Heart right ventricle (tissue), 16 donors: ENCODE measurements at regions not wholly inside any gene's neighbourhood (a gene's known extent, or its start where the extent isn't known, plus 50 kb on each side); places are given as distances from the start of the nearest gene placed in this dataset.

Experiments used
- ATAC-seq, 8 donors: fragments of 200-7000 bp; cut with Tn5 transposase; one replicate each; pipeline ENCODE4 v1.9.1; 2020; ENCODE audit warnings: mild to moderate bottlenecking in 8 of 8, moderate library complexity in 8 of 8, moderate number of reproducible peaks in 1 of 8
- DNase-seq, 2 donors: peaks; one replicate each; pipeline ENCODE4 v3.0.0-alpha.2; 2020
- H3K27ac ChIP-seq, 10 donors: fragments of 200-600 bp; sonication (generic) in 2 of 10; one replicate each; pipeline versions ENCODE4 v1.5.0 to v1.8.0; 2020 to 2022; ENCODE audit warnings: mild to moderate bottlenecking in 3 of 10
- H3K27me3 ChIP-seq, 7 donors: fragments of 200-600 bp; one replicate each; pipeline ENCODE4 v1.8.0; 2021 to 2022; ENCODE audit warnings: mild to moderate bottlenecking in 2 of 7
- H3K36me3 ChIP-seq, 9 donors: fragments of 200-600 bp; sonication (generic) in 1 of 9; one replicate each; pipeline versions ENCODE4 v1.5.0 to v1.8.0; 2020 to 2022; ENCODE audit warnings: mild to moderate bottlenecking in 2 of 9
- H3K4me1 ChIP-seq, 9 donors: fragments of 200-600 bp; sonication (generic) in 1 of 9; one replicate each; pipeline versions ENCODE4 v1.5.0 to v1.8.0; 2020 to 2022; ENCODE audit warnings: mild to moderate bottlenecking in 4 of 9
- H3K4me3 ChIP-seq, 10 donors: fragments of 200-600 bp; sonication (generic) in 2 of 10; one replicate each; pipeline versions ENCODE4 v1.5.0 to v1.8.0; 2020 to 2022; ENCODE audit warnings: mild to moderate bottlenecking in 7 of 10, moderate library complexity in 2 of 10
- H3K9me3 ChIP-seq, 11 donors: fragments of 200-600 bp in 10 of 11; sonication (generic) in 2 of 11; one replicate each; pipeline versions ENCODE4 v1.5.0 to v1.8.0; 2013 to 2022; ENCODE audit warnings: mild to moderate bottlenecking in 2 of 11, control low read depth in 1 of 11, moderate library complexity in 1 of 11
- WGBS, 2 donors: extraction: QIAGEN DNeasy Blood & Tissue Kit; methylation state at CpG; one replicate each; pipeline ENCODE4 v1.1.7; 2013; ENCODE audit warnings: inconsistent platforms in 1 of 2; 5-methylcytosine and 5-hydroxymethylcytosine counted together
- intact Hi-C, 10 donors: fragments of 100-400 bp; cut with DNase I; formaldehyde crosslinking; loops; one replicate each; pipeline versions ENCODE4 v1.11.1 to v1.14.2; 2022
- TF ChIP-seq, protein P1 (sequence below), 9 donors: fragments of 200-600 bp; sonication (generic) in 2 of 9; IDR thresholded peaks; one replicate each; pipeline versions ENCODE4 v1.5.0 to v1.8.0; 2021 to 2022; ENCODE audit warnings: antibody characterized with exemption in 9 of 9, mild to moderate bottlenecking in 5 of 9, moderate library complexity in 1 of 9
- donor health status: Arrhythmogenic right ventricular cardiomyopathy.
- donor health status: ischemic (EF 13 %, LVEDD 7.1; RV severe dilation, severe dysfunction).
- donor health status: healthy with polysubstance abuse.
- donor health status: DM: no; HTN: yes; CAD: no.
- donor health status: DM: no; HTN: no; CAD: no.
- donor health status: ischemic (EF 25% LVEDD 6.9; RV normal size, moderate dysfunction).
- donor health status: ischemic (EF 25% LVEDD 5.7; RV mildly dilated, moderate dysfunction).
- donor health status: healthy.
- donor health status: DM: yes; HTN: yes; CAD: no.
- donor health status: Ischemic cardiomyopathy.
- donor health status: ischemic (EF 35%, LVEDD 5.7; RV mildly dilated, moderate dysfunction).
- donor health status: nonischemic (EF 11% LVEDD 7.7; RV severe dilation, severe dysfunction).
- donor health status: DM: yes; HTN: yes; CAD: no.
- donor health status: PGD.
- donor health status: ischemic (EF 29% LVEDD 5.4; RV normal size, mild dysfunction).
- donor health status: nonischemic (EF 23%, LVEDD 6.1; RV moderate dilation, normal function).

DNA sequence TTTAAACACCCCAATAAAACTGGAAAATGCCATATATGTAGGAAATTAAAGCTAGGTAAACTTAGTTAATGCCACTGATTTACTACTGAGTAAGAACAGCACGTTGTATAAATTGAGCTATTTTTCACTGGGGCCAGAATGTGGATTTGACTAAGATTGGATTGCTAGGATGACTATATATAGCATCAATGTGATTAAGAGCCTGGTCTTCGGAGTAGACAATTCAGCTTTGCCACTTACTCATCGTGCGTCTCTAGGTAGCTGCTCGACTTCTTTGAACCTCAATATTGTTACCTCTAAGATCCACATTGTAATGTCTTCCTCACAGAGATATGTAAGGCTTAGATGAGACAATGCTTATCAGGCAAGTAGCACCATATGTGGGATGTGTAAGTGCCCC, 462.5 kb downstream of the KLF12 start:
- ATAC-seq = no peak
- H3K9me3 ChIP-seq = no peaks in the 10 kb centered on the region
- 90 to 92% methylated on average over 5 of the region's 5 CpGs for WGBS, 2 donors
- no peak overlapping the region for H3K4me3 ChIP-seq
- H3K27me3 ChIP-seq = no peaks in the 10 kb centered on the region
- no peak for DNase-seq
- H3K27ac ChIP-seq = no peak overlapping the region
- intact Hi-C loops = no loop called here
- H3K36me3 ChIP-seq = no peaks in the 10 kb centered on the region
- H3K4me1 ChIP-seq = peaks cover 0 to 6% (median 0%) of the 10 kb centered on the region in 9 donors
- TF ChIP-seq, protein P1, sequence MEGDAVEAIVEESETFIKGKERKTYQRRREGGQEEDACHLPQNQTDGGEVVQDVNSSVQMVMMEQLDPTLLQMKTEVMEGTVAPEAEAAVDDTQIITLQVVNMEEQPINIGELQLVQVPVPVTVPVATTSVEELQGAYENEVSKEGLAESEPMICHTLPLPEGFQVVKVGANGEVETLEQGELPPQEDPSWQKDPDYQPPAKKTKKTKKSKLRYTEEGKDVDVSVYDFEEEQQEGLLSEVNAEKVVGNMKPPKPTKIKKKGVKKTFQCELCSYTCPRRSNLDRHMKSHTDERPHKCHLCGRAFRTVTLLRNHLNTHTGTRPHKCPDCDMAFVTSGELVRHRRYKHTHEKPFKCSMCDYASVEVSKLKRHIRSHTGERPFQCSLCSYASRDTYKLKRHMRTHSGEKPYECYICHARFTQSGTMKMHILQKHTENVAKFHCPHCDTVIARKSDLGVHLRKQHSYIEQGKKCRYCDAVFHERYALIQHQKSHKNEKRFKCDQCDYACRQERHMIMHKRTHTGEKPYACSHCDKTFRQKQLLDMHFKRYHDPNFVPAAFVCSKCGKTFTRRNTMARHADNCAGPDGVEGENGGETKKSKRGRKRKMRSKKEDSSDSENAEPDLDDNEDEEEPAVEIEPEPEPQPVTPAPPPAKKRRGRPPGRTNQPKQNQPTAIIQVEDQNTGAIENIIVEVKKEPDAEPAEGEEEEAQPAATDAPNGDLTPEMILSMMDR (IDR thresholded peaks at IDR 0.05) = no peak

DNA sequence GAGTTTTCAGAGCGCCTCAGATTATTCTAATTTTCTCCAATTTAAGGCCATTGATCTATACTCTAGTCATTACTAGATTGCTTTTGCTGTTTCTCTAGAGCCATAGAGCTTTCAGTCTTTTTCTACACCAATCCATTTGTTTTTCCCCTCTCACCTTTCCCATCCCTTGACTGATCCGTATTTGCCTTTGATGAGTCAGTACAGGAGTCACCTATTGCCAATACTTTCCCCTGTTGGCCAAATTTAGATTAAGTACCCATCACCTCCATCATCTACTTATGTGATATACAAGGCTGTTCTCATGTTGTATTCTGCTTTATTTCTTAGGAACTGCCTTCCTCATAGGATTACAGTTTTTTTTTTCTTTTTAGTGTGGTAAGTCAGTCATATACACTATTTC, 463.2 kb downstream of the KLF12 start:
- 93 to 99% methylated on average over 2 of the region's 2 CpGs for WGBS, 2 donors
- peaks cover 0 to 6% (median 0%) of the 10 kb centered on the region in 9 donors for H3K4me1 ChIP-seq
- no peak overlapping the region for H3K27ac ChIP-seq
- no peaks in the 10 kb centered on the region for H3K9me3 ChIP-seq
- no peak for DNase-seq
- no peaks in the 10 kb centered on the region for H3K36me3 ChIP-seq
- TF ChIP-seq, protein P1 (IDR thresholded peaks at IDR 0.05) = no peak
- no peaks in the 10 kb centered on the region for H3K27me3 ChIP-seq
- H3K4me3 ChIP-seq = no peak overlapping the region
- no peak for ATAC-seq
- intact Hi-C loops = no loop called here

DNA sequence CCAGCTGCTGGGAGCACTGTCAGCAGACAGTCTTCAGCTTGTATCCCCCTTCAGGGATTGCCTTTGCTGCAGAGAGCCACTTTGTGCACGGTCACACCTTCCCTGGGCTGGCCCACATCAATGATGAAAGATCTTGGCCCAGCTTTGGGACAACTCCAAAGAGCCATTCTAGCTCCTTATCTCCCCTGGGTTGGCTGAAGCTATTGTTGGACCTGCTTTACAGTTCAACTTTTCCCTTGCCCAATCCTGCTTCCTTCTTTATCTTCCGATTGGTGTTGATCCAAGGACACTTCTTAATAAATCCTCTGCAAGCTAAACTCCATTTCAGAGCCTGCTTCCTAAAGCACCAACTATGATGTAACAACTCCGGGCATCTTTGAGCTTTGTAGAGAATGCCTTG, 466.4 kb downstream of the KLF12 start:
- H3K9me3 ChIP-seq = no peaks in the 10 kb centered on the region
- H3K36me3 ChIP-seq = no peaks in the 10 kb centered on the region
- H3K4me3 ChIP-seq = no peak overlapping the region
- ATAC-seq = peak in 5 of 8 donors; percentile 18 to 92 (median 51)
- no peak overlapping the region for H3K27ac ChIP-seq
- no peak for DNase-seq
- TF ChIP-seq, protein P1 (IDR thresholded peaks at IDR 0.05) = no peak
- 37 to 42% methylated on average over 3 of the region's 3 CpGs for WGBS, 2 donors
- peaks cover 0 to 8% (median 0%) of the 10 kb centered on the region in 9 donors for H3K4me1 ChIP-seq
- intact Hi-C loops = no loop called here
- H3K27me3 ChIP-seq = no peaks in the 10 kb centered on the region

DNA sequence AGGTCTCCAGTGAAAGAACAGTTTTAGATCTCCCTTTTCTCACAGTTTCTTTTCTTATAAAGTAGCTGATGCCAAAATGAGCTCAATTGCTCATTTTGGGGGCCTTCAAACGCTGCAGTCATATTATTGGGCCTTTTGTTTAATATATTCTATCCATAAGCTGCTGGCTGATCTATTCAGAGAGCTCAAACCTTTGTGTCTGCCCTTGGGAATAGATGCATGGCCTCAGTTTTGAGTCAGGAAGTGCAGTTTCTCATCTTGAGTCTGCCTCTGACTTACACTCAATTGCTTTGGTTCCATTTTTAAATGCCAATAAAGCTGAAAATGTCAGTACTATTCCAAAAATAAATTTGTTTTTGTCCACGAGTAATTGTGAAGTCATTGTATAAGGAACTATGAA, 468.9 kb downstream of the KLF12 start:
- Histone ChIP-seq H3K36me3 (no peaks in the 10 kb centered on the region), H3K27me3 (no peaks in the 10 kb centered on the region), H3K27ac (no peak overlapping the region), H3K4me3 (no peak overlapping the region), H3K4me1 (peaks cover 0 to 8% (median 0%) of the 10 kb centered on the region in 9 donors), H3K9me3 (no peaks in the 10 kb centered on the region)
- DNase-seq = no peak
- TF ChIP-seq, protein P1 (IDR thresholded peaks at IDR 0.05) = no peak
- 34 to 55% methylated on average over 2 of the region's 2 CpGs for WGBS, 2 donors
- intact Hi-C loops = no loop called here
- no peak for ATAC-seq
